Esophagus squamous epithelium (tissue), 4 donors: ENCODE measurements at regions not wholly inside any gene's neighbourhood (a gene's known extent, or its start where the extent isn't known, plus 50 kb on each side); places are given as distances from the start of the nearest gene placed in this dataset.

ENCODE experiments used
- CTCF ChIP-seq, 6 experiments: fragments of 450-650 bp in 4 of 6; fragments of 200-600 bp in 2 of 6; sonication (generic) in 2 of 6; IDR thresholded peaks; one replicate each; pipeline ENCODE4 v1.5.1; 2016 to 2019; ENCODE audit warnings: antibody characterized with exemption in 6 of 6, mild to moderate bottlenecking in 4 of 6, moderate library complexity in 4 of 6
- POLR2A ChIP-seq, 4 donors: fragments of 450-650 bp; IDR thresholded peaks; one replicate each; pipeline ENCODE4 v1.6.1; 2017; ENCODE audit warnings: antibody characterized with exemption in 4 of 4, mild to moderate bottlenecking in 4 of 4, moderate library complexity in 3 of 4

GRCh38 chr16:35196313-35196712 lies 1736.9 kb downstream of the TP53TG3F start:
- TF ChIP-seq POLR2A (IDR thresholded peaks at IDR 0.05) (no peak), CTCF (IDR thresholded peaks at IDR 0.05) (no peak)
